ENCODE measurements at regions not wholly inside any gene's neighbourhood (a gene's known extent, or its start where the extent isn't known, plus 50 kb on each side); places are given as distances from the start of the nearest gene placed in this dataset.

GRCh38 chr14:81841346-81841745, 307.7 kb upstream of the SEL1L start:
- no peak overlapping the region for H3K4me3 ChIP-seq (ENCODE audit: low read depth, low read length)
- DNase-seq (ENCODE audit: low read depth): no peak
- no peak for TF ChIP-seq POLR2A (IDR thresholded peaks at IDR 0.05; ENCODE audit: extremely low read depth, insufficient read length)
- no peak for TF ChIP-seq CTCF (IDR thresholded peaks at IDR 0.05; ENCODE audit: low read depth, low read length)
- no peak for TF ChIP-seq MYC (IDR thresholded peaks at IDR 0.05; ENCODE audit: low read depth, low read length)
- TF ChIP-seq MAX (IDR thresholded peaks at IDR 0.05; ENCODE audit: low read depth, low read length): no peak

GRCh38 chr14:81849714-81850113, 316.1 kb upstream of the SEL1L start:
- peak; percentile 43 for DNase-seq (ENCODE audit: low read depth)
- no peak for TF ChIP-seq POLR2A (IDR thresholded peaks at IDR 0.05; ENCODE audit: extremely low read depth, insufficient read length)
- TF ChIP-seq CTCF (IDR thresholded peaks at IDR 0.05; ENCODE audit: low read depth, low read length): no peak
- no peak for TF ChIP-seq MYC (IDR thresholded peaks at IDR 0.05; ENCODE audit: low read depth, low read length)
- no peak for TF ChIP-seq MAX (IDR thresholded peaks at IDR 0.05; ENCODE audit: low read depth, low read length)
- no peak overlapping the region for H3K4me3 ChIP-seq (ENCODE audit: low read depth, low read length)

- no peak overlapping the region for H3K4me3 ChIP-seq (ENCODE audit: low read depth, low read length)
- no peak for TF ChIP-seq POLR2A (IDR thresholded peaks at IDR 0.05; ENCODE audit: extremely low read depth, insufficient read length)
- TF ChIP-seq MYC (IDR thresholded peaks at IDR 0.05; ENCODE audit: low read depth, low read length): no peak
- no peak for TF ChIP-seq MAX (IDR thresholded peaks at IDR 0.05; ENCODE audit: low read depth, low read length)
- TF ChIP-seq CTCF (IDR thresholded peaks at IDR 0.05; ENCODE audit: low read depth, low read length): no peak
- peak; percentile 5 for DNase-seq (ENCODE audit: low read depth)
These were observed 321.4 kb upstream of the SEL1L start for GRCh38 chr14:81855007-81855406.

- TF ChIP-seq MAX (IDR thresholded peaks at IDR 0.05; ENCODE audit: low read depth, low read length): no peak
- TF ChIP-seq POLR2A (IDR thresholded peaks at IDR 0.05; ENCODE audit: extremely low read depth, insufficient read length): no peak
- no peak for TF ChIP-seq CTCF (IDR thresholded peaks at IDR 0.05; ENCODE audit: low read depth, low read length)
- TF ChIP-seq MYC (IDR thresholded peaks at IDR 0.05; ENCODE audit: low read depth, low read length): no peak
- no peak overlapping the region for H3K4me3 ChIP-seq (ENCODE audit: low read depth, low read length)
- no peak for DNase-seq (ENCODE audit: low read depth)
These were observed 325.4 kb upstream of the SEL1L start for GRCh38 chr14:81859046-81859445.

GRCh38 chr14:81868172-81868571, 334.5 kb upstream of the SEL1L start:
- H3K4me3 ChIP-seq (ENCODE audit: low read depth, low read length): no peak overlapping the region
- no peak for DNase-seq (ENCODE audit: low read depth)
- no peak for TF ChIP-seq MYC (IDR thresholded peaks at IDR 0.05; ENCODE audit: low read depth, low read length)
- TF ChIP-seq POLR2A (IDR thresholded peaks at IDR 0.05; ENCODE audit: extremely low read depth, insufficient read length): no peak
- TF ChIP-seq MAX (IDR thresholded peaks at IDR 0.05; ENCODE audit: low read depth, low read length): no peak

- TF ChIP-seq MAX (IDR thresholded peaks at IDR 0.05; ENCODE audit: low read depth, low read length) (no peak), MYC (IDR thresholded peaks at IDR 0.05; ENCODE audit: low read depth, low read length) (no peak), CTCF (IDR thresholded peaks at IDR 0.05; ENCODE audit: low read depth, low read length) (no peak), POLR2A (IDR thresholded peaks at IDR 0.05; ENCODE audit: extremely low read depth, insufficient read length) (no peak)
- H3K4me3 ChIP-seq (ENCODE audit: low read depth, low read length): no peak overlapping the region
- DNase-seq (ENCODE audit: low read depth): no peak
These were observed 338.1 kb upstream of the SEL1L start for GRCh38 chr14:81871706-81872105.

All from NB4 (cell line).